Right ventricle myocardium superior (tissue), 1 donor: ENCODE measurements at regions not wholly inside any gene's neighbourhood (a gene's known extent, or its start where the extent isn't known, plus 50 kb on each side); places are given as distances from the start of the nearest gene placed in this dataset.

Source experiments
- ATAC-seq: fragments of 200-7000 bp; cut with Tn5 transposase; one replicate; pipeline ENCODE4 v1.9.1; 2020; ENCODE audit warnings: mild to moderate bottlenecking; ENCODE audit not compliant: poor library complexity
- DNase-seq: peaks from one replicate; pipeline ENCODE4 v3.0.0-alpha.2; 2020
- intact Hi-C: fragments of 100-400 bp; cut with DNase I; formaldehyde crosslinking; loops from one replicate; pipeline ENCODE4 v1.11.2; 2022
- donor health status: DM: no; HTN: yes; CAD: no; lungs with severe emphysema.

DNA sequence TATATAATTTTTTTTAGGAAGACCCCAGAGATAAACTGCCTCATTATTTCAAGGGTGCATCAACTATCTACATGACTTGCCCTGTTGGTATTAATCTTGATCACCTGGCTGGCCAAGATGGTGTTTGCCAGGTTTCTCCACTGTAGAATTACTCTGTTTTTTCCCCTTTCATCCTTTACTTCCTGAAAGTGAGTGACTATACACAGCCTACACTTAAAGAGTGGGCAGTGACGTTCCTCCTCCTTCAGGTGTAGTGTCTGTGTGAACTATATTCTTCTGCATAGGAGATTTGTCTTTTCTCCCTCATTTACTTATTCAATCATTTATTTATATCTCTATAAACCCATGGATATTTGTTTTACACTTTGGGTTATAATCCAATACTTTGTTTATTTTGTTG, 246.7 kb downstream of the IRF8 start:
- ATAC-seq = no peak
- no peak for DNase-seq
- intact Hi-C loops = no loop called here

GRCh38 chr16:86150641-86151238, 251.8 kb downstream of the IRF8 start:
- intact Hi-C loops = no loop called here
- DNase-seq (no peak), ATAC-seq (no peak)

DNA sequence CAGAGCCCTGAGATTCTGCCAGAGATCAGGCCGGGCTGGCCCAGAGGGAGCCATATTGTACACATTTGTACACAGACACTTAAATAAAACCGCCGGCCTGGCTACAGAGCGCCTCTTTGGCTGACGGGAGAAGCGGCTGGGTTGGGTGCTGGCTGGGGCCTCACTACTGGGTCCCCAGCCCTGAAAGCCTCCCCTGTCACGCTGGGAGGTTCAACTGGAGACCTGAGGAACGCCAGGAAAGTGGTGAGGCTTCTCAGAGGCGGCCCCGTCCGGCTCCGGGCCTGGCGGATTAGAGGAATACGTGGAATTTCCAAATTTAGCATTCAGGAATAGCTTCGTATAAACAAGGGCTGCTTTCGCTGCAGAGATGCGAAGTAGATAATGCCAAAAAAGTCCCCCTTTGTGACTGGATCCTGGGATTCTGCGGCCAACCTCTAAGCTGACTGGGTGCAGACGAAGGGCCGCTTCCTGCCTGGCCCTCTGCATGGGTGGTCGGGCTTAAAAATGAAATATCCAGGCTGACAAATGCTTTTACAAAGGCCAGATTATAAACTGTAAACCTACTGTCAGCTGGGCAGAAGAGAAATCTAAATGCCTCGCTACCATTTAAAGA, 252.4 kb downstream of the IRF8 start:
- DNase-seq (no peak), ATAC-seq (no peak)
- intact Hi-C loops = no loop called here

GRCh38 chr16:86156155-86156554, 257.2 kb downstream of the IRF8 start:
- ATAC-seq (no peak), DNase-seq (no peak)
- intact Hi-C loops = no loop called here

DNA sequence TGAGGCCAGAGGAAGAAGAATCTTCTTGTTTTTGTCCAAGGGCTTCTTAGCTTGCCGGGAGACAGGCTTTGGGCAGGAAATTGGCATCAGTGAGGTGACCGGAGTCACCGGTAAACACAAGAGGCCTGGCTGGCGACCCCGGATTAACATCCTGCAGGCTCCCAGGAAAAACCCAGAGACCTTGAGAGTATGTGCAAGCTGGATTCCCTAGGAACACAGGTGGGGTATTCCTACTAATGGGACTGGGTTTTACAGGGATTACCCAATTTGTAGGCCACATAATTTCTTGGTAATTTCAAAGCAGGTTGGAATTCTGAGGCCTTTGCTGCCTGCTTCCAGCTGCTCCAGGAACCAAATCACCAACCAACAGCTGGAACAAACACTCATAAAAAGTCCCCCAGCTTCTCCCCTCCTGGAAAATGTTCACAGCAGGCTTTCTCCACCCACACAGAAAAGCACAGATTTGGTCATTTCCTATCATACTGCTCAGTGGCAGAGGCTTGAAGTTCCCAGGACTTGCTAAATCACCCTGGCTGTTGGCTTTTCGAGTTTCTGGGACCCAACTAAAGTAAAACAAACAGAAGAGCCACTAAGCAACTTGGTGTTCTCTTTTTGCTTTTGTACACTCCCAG, 258.8 kb downstream of the IRF8 start:
- ATAC-seq = no peak
- intact Hi-C loops = no loop called here
- DNase-seq = no peak

- intact Hi-C loops = no loop called here
- DNase-seq (no peak), ATAC-seq (no peak)
Observed at GRCh38 chr16:86158688-86159360, 259.9 kb downstream of the IRF8 start.

GRCh38 chr16:86165479-86165878, 266.5 kb downstream of the IRF8 start:
- DNase-seq (no peak), ATAC-seq (no peak)
- intact Hi-C loops = no loop called here

GRCh38 chr16:86166414-86166813, 267.5 kb downstream of the IRF8 start:
- no peak for DNase-seq
- intact Hi-C loops = no loop called here

GRCh38 chr16:86167061-86167460, 268.1 kb downstream of the IRF8 start:
- intact Hi-C loops = no loop called here
- ATAC-seq = no peak
- no peak for DNase-seq

More at GRCh38 chr16:86166414-86166813, 267.5 kb downstream of the IRF8 start:
- ATAC-seq = no peak

DNA sequence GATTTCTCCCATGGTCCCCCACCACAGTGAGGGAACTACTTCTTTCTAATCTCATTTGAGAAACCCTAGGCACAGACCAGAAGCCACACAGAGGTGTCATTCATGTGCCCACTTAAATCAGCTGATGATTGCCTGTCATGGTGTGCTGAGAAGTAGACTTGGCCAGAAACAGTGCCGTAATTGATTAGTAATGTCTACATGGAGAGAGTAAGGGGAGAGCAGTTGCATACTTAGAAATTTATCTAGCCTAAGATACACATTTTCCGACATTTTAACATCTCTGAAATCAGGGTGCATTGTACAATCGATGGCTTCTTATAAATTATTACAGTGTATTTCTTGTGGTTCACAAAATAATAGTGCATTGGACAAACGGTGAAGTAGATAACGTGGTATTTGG, 271.8 kb downstream of the IRF8 start:
- ATAC-seq (no peak), DNase-seq (no peak)
- intact Hi-C loops = no loop called here

- no peak for DNase-seq
- ATAC-seq = no peak
- intact Hi-C loops = no loop called here
Observed at GRCh38 chr16:86171329-86171728, 272.4 kb downstream of the IRF8 start.

DNA sequence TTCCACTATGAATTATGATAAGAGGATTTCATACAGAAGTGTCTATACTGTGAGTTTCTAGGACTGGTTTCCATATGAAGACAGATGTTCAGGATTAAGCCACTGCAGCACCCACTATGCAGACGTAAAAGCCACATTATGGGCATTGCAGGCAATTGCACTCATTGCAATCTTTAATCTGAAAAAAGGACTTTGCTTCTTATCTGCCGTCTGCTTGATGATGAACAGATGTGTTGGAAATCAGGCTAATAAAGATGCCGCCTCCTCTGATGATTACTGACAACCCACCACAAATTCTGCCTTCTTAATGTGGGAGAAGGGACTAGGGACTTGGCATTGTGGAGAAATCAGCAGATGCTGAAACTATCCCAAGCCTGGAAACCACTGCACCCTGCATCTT, 276.9 kb downstream of the IRF8 start:
- DNase-seq = no peak
- intact Hi-C loops = no loop called here
- ATAC-seq = no peak

DNA sequence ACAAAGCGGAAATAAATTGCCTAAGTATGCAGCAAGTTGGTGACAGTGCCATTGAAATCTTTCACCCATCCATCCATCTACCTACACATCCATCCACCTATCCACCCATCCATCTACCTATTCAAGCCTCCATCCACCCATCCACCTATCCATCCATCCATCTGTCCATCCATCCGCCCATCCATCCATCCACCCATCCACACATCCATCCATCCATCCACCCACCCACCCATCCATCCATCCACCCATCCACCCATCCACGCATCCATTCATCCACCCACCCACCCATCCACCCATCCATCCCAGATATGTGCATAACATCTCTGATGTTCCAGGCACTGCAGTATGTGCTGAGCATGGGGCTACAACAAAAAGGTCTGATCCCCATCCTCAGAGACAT, 277.5 kb downstream of the IRF8 start:
- DNase-seq = no peak
- intact Hi-C loops = no loop called here
- ATAC-seq = no peak

- ATAC-seq (no peak), DNase-seq (no peak)
- intact Hi-C loops = no loop called here
Observed at GRCh38 chr16:86180244-86180643, 281.3 kb downstream of the IRF8 start.

DNA sequence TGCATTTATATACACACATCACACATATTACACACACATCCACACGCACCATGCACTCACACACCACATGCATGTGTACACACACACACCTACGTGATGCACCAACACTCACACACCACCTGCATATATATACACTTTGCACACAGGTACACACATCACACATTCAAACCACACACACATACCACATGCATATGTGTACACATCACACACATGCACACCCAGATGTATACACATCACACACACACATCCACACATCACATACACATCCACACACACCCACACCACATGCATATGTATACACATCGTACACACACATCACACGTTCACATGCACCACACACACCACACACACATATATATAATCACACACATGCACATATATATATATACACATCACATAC, 281.8 kb downstream of the IRF8 start:
- no peak for DNase-seq
- intact Hi-C loops = no loop called here
- ATAC-seq = no peak

- intact Hi-C loops = no loop called here
- ATAC-seq (no peak), DNase-seq (no peak)
Observed at GRCh38 chr16:86181526-86181925, 282.6 kb downstream of the IRF8 start.

DNA sequence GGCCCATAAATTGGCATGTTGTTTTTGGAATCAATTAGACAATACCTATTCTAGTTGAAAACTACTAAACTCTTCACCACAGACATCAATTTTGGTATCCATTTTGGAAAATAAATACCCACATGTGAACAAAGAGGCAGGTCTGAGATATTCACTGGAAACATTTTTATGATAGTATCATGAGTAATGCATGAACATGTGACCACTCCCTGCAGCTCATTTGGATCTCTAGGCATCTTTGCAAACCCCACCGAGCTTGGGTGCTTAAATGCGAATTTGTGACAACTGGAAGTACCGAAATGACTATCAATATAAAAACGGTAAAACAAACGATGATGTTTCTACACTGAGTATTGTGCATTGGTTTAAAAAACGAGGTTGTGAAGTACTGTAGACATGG, 285.2 kb downstream of the IRF8 start:
- intact Hi-C loops = no loop called here

GRCh38 chr16:86185089-86185488, 286.1 kb downstream of the IRF8 start:
- DNase-seq (no peak), ATAC-seq (no peak)
- intact Hi-C loops = no loop called here

More for the DNA sequence above, 285.2 kb downstream of the IRF8 start:
- ATAC-seq (no peak), DNase-seq (no peak)

DNA sequence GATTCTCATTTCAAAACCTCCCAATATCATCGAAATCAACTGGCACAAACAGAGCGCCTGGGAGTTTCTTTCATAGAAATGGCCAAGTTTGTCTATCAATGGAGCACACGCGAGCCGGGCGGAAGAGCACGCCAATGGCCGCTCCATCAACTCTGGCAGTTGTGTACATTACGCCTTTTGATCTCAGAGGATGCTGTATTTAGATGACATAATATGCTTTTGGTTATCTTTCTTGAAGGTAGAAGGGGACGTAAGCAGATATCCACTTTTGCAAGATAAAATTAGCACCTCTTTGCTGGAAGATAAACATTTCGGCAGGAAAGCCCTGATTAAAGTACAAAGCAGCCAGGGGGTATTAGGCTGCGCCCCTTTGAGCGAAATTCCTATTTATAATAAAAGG, 287.4 kb downstream of the IRF8 start:
- intact Hi-C loops = no loop called here
- ATAC-seq = no peak
- no peak for DNase-seq

GRCh38 chr16:86189934-86190333, 291.0 kb downstream of the IRF8 start:
- ATAC-seq (no peak), DNase-seq (no peak)
- intact Hi-C loops = no loop called here
